KBM-7 (cell line): ENCODE measurements at regions not wholly inside any gene's neighbourhood (a gene's known extent, or its start where the extent isn't known, plus 50 kb on each side); places are given as distances from the start of the nearest gene placed in this dataset.

Experiments used
- DNase-seq: peaks from one replicate; pipeline ENCODE4 v3.0.0-alpha.2; 2015
- in situ Hi-C: fragments of 300-500 bp; cut with MboI; formaldehyde crosslinking; loops from 2 replicates; pipeline ENCODE4 v1.14.3; 2020; ENCODE audit warnings: low sequenced_read_pairs, low pct_unique_long_range_greater_than_20kb, mixed read lengths

- DNase-seq, result no peak
Measured at GRCh38 chr13:100875392-100876043, 200.9 kb upstream of the TMTC4 start.

DNA sequence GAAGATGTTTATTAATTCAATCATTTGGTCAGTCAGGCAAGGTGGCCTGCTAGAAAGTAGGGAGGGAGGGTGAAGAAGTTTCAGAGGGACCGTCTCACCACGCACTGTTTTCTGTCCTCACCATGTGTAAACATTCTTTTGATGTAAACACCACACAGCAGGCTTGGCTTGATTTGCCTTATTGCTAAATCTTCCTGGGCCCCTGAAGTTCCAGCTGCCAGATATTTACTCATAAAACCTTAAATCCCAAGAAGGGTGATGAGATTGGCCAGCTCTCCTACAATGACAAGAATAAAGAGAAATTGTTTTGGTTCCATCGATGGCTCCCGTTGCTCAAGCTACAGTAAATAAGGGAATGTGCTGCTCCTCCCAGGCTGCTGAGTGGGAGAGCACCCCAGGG, 198.2 kb upstream of the TMTC4 start:
- in situ Hi-C loops, result no loop called here
- DNase-seq, result no peak

More at GRCh38 chr13:100875392-100876043, 200.9 kb upstream of the TMTC4 start:
- in situ Hi-C loops, result no loop called here

- in situ Hi-C loops, result no loop called here
Measured at GRCh38 chr13:100870898-100871297, 196.3 kb upstream of the TMTC4 start.

DNA sequence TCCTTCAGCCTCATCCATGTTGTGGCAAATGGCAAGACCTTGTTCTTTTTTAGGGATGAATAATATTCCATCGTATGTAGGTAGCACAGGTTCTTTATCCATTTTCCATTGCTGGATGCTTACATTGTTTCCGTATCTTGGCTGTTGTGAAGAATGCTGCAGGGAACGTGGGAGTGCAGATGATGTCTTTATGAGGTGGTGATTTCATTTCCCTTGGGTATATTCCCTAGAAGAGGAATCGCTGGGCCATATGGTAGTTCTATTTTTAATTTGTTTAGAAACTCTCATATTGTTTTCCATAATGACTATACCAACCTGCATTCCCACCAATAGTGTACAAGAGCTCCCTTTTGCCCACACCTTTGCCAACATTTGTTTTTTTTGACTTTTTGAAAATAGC, 186.3 kb upstream of the TMTC4 start:
- DNase-seq, result no peak
- in situ Hi-C loops, result no loop called here

More at GRCh38 chr13:100870898-100871297, 196.3 kb upstream of the TMTC4 start:
- no peak for DNase-seq

DNA sequence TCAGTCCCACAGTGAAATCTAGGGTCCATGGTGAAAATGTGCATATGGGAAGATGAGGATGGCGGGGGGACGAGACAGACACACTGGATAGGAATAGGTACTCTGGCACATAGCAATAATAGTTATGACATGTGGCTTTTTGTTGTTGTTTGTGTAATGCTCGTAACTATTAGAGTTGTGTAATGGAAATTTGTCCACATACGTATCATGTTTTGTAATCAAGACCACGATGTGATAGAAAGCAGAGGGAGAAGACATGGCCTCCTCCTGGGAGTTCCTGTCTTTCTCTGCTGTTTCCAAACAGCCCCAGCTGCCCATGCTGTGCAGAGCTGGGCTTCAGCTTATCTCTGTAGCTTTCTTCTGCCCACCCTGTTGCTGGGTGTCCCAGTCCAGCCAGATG, 185.3 kb upstream of the TMTC4 start:
- in situ Hi-C loops, result no loop called here
- DNase-seq, result no peak

DNA sequence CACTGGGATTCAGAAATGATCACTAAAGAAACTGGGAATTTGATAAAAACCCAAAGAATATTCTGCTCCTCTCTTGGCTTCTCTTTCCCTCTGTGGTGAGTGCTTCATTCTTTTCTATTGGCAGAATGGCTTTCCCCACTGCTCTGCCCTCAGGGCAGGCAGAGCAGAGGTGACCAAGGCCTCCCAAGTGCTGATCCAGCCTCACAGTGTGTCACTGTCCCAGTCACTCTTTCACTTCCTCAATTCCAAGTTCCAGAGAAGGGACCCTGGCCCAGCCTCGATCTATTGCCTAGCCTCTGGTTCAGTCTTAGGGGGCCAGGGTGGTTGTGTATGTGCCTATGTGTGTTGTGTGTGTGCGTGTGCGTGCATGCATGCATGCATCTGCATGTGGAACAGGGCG, 180.6 kb upstream of the TMTC4 start:
- in situ Hi-C loops, result no loop called here
- no peak for DNase-seq

- in situ Hi-C loops, result no loop called here
- no peak for DNase-seq
Measured at GRCh38 chr13:100854006-100854405, 179.4 kb upstream of the TMTC4 start.

- DNase-seq, result no peak
- in situ Hi-C loops, result no loop called here
Measured at GRCh38 chr13:100853434-100853833, 178.8 kb upstream of the TMTC4 start.

- in situ Hi-C loops, result no loop called here
- no peak for DNase-seq
Measured at GRCh38 chr13:100852146-100852545, 177.6 kb upstream of the TMTC4 start.

- DNase-seq, result no peak
- in situ Hi-C loops, result no loop called here
Measured at GRCh38 chr13:100848304-100848703, 173.7 kb upstream of the TMTC4 start.

DNA sequence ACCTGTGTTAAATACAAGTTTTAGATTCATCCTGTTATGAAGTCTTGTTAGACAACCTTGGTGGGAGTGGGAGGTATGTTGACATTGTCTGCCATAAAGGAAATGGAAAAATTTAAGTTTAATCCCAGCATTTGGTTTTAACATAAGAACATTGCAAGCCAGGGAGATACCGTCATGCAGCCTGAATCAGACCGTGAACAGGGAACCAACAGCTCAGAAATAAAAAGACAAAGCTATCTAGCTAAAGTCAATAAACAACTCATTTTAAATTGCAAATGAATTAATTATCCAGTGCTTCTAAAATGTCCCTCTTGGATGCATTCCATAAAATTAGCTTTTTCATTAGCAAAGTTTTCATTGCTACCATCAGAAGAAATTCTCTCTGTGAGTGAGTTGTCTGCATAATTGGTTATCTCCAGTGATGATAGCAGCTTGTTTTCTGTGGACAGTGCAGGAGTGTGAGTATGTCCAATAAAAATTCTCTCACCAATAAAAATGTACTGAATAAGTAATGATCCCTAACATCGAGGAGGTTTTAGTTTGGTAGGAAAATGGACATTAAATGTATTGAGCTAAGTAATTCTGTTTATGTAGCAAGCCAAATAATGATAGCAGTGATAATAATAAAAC, 170.6 kb upstream of the TMTC4 start:
- DNase-seq, result no peak
- in situ Hi-C loops, result no loop called here

DNA sequence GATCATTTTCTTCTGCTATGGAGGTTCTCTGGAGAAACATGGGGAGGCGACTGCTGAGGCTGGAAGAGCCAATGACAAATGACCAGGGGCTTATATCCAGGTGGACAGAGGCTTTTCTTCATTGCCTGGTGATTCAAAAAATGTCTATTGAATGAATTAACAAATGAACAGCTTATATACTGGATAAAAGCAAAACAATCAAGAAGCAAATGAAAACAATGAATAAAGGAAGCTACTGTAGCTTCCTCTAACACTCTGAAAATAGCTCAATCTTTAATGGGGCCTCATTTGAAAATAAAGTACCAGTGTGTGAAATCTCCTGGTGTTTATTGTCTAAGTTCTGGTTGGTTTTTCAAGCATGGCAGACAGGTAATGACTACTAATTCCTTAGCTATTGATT, 167.5 kb upstream of the TMTC4 start:
- DNase-seq, result no peak
- in situ Hi-C loops, result no loop called here

DNA sequence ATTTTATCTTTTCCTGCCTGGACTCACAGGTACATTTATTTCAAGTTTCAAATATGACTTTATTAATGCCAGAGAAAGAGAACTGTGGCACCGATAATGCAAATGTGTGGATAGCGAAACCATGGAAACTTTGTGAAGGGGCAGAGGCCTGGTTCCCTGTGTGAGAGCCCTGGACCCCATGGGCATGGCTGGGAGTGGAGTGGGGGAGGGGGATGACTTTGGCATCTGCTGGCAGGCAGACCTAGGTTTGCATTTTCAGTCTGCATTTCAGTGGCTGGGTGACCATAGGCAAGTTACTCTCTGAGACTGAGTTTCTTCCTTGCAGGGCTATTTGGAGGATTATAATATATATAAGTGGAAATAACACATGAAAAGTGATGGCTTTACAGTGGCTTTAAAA, 163.8 kb upstream of the TMTC4 start:
- in situ Hi-C loops, result no loop called here
- DNase-seq, result no peak

GRCh38 chr13:100837631-100838030, 163.0 kb upstream of the TMTC4 start:
- DNase-seq, result no peak
- in situ Hi-C loops, result no loop called here

DNA sequence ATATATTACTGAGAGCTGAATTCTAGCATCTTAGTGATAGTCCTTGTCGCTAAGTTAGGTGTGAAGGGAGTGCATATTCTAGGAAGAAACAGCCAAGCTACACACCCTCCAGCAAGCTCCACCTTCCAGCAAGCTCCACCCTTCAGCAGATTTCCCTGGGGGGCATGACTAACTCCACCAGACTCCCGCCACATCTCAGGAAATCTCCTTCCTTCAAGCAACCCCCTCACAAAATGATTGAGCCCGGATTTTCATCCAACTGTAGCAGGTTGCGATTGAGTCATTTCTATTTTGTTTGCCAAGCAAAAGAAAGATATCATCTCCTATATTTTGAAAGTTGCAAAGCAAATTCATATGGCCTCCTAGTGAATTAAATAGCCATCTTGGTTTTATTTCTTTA, 162.1 kb upstream of the TMTC4 start:
- DNase-seq, result no peak
- in situ Hi-C loops, result no loop called here

DNA sequence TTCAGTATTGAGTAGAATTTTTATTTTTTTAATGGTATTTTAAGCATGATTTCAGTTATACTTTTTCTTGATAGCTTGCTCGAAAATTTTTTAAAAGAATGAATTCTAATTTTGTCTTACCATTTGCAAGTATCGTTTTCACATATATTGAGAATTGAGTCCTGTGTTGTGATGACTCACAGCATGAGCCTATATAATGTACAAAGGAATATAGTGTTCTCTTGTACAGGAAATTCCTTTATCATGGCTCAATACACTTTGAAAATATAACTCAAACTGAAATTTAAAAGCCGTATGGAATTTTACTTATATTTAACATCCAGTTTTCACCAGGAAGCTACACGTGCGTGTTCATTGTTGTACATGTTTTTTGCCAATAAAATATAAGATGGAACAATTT, 161.1 kb upstream of the TMTC4 start:
- in situ Hi-C loops, result no loop called here
- DNase-seq, result no peak

- DNase-seq, result no peak
- in situ Hi-C loops, result no loop called here
Measured at GRCh38 chr13:100833427-100833826, 158.8 kb upstream of the TMTC4 start.

DNA sequence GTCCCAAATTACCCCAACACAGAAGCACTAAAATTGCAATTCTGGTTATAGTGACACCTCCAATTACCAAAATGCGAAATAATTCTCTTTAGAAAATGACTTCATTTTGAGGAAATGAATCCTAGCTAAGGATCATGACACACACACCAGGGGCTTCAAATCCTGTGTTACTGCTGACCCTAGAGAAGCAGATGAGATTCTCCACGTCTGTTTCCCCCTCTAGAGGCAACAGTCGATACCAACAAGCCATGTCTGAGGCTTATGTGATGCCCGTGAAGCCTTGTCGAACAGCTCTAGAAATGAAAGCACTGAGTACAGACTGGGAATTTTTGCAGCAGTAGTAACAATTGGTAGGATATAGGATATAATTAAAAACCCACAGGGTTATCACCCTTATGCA, 153.6 kb upstream of the TMTC4 start:
- in situ Hi-C loops, result no loop called here
- DNase-seq, result no peak

GRCh38 chr13:100827489-100828176, 153.0 kb upstream of the TMTC4 start:
- in situ Hi-C loops, result no loop called here
- no peak for DNase-seq

DNA sequence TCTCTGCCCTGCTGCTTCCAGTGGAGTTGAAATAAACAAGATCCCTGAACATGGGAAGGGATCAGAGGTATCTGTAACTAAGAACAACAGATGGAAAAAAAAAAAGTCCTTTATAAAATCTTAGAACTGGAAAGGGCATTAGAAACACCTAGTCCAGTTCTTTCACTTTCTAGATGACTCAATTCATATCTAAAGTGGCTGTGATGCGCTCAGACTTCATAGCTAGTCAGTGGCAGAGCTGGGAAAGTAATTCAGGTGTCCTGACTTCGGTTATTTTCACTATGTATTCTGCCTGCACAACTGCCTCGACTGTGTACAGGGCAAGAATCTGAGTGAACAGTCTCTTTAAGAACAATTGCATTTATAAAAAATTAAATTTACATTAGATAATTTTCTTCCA, 151.8 kb upstream of the TMTC4 start:
- in situ Hi-C loops, result no loop called here
- no peak for DNase-seq

DNA sequence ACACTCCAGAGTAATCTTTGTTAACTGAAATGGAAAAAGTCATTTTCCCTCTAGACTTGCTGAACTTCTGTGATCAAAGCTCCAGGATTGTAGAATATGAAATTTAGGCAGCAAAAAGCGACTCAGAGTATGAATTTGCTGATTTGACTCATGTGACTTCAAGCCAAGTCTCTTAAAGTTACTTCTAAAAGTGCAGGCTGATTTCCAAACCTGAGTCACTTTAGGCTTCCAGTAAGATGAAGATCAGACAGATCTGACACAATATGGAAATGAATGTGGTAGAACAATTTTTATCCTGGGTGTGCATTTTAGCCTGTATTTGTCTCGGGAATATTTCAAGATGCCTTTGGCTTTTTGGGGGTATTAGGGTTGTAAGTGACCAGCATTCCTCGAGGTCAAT, 151.0 kb upstream of the TMTC4 start:
- DNase-seq, result no peak
- in situ Hi-C loops, result no loop called here
